ENCODE measurements at regions not wholly inside any gene's neighbourhood (a gene's known extent, or its start where the extent isn't known, plus 50 kb on each side); places are given as distances from the start of the nearest gene placed in this dataset.
"Not testable (repeated sequence)": the region's sequence is repeated elsewhere in the genome, so short reads cannot be mapped to it uniquely, and the experiment has no call there.

DNA sequence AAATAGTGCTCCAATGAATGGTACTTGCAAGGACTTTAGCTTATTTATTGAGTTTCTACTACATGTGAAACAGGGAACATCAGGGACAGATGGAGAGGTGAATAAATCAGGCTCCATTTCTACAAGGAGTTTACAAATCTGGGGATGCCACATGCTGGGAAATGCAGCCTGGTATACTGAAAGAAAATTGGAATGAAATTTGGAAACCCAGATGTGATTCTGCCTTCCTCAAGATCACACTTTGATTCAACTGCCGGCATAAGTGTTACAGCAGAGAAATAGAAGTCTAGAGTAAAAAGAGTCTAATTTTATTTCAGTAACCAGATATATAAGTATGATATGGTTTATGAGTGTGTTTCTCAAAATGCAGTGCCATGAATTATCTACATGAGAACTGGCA is 1408.4 kb upstream of the C9orf72 start:
- no peaks in the 10 kb centered on the region for H3K27me3 ChIP-seq
- intact Hi-C loops (cut with DNase I): no loop called here
- H3K9me3 ChIP-seq: no peaks in the 10 kb centered on the region
- 95 to 100% (median 100%) methylated on average over 1 of the region's 1 CpG for WGBS, 3 donors
- no peaks in the 10 kb centered on the region for H3K4me1 ChIP-seq (ENCODE audit: insufficient read depth)
- H3K27ac ChIP-seq: no peak overlapping the region
- H3K4me3 ChIP-seq: no peak overlapping the region
- no peaks in the 10 kb centered on the region for H3K36me3 ChIP-seq
- TF ChIP-seq EP300 (IDR thresholded peaks at IDR 0.05): no peak
- TF ChIP-seq POLR2A (IDR thresholded peaks at IDR 0.05): no peak
- TF ChIP-seq, protein P1, sequence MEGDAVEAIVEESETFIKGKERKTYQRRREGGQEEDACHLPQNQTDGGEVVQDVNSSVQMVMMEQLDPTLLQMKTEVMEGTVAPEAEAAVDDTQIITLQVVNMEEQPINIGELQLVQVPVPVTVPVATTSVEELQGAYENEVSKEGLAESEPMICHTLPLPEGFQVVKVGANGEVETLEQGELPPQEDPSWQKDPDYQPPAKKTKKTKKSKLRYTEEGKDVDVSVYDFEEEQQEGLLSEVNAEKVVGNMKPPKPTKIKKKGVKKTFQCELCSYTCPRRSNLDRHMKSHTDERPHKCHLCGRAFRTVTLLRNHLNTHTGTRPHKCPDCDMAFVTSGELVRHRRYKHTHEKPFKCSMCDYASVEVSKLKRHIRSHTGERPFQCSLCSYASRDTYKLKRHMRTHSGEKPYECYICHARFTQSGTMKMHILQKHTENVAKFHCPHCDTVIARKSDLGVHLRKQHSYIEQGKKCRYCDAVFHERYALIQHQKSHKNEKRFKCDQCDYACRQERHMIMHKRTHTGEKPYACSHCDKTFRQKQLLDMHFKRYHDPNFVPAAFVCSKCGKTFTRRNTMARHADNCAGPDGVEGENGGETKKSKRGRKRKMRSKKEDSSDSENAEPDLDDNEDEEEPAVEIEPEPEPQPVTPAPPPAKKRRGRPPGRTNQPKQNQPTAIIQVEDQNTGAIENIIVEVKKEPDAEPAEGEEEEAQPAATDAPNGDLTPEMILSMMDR (IDR thresholded peaks at IDR 0.05): no peak
- no peak for DNase-seq

DNA sequence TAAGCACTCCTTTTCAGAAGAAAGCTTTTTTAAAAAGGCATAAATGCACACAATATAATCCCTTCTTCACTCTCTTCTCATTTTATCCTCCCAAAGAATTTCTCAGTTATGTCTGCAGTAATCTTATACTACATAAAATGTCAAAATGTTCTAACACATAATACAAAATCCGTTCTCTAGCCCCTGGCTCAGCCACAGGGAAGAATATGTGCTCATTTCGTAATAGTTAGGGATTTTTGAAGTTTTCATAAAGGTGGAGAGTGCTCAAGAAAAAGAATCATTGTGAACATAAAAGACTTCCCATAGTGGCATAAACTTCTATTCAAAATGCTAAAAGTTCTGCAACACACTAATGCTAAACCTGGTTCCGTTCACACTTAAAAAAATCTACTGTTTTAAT is 1410.7 kb upstream of the C9orf72 start:
- Histone ChIP-seq H3K27ac (no peak overlapping the region), H3K4me1 (ENCODE audit: insufficient read depth) (no peaks in the 10 kb centered on the region), H3K4me3 (no peak overlapping the region), H3K27me3 (no peaks in the 10 kb centered on the region), H3K36me3 (no peaks in the 10 kb centered on the region), H3K9me3 (no peaks in the 10 kb centered on the region)
- intact Hi-C loops (cut with DNase I): no loop called here
- TF ChIP-seq EP300 (IDR thresholded peaks at IDR 0.05) (no peak), POLR2A (IDR thresholded peaks at IDR 0.05) (no peak)
- TF ChIP-seq, protein P1 (IDR thresholded peaks at IDR 0.05): no peak
- no peak for DNase-seq
- 72 to 84% (median 74%) methylated on average over 3 of the region's 3 CpGs for WGBS, 3 donors

DNA sequence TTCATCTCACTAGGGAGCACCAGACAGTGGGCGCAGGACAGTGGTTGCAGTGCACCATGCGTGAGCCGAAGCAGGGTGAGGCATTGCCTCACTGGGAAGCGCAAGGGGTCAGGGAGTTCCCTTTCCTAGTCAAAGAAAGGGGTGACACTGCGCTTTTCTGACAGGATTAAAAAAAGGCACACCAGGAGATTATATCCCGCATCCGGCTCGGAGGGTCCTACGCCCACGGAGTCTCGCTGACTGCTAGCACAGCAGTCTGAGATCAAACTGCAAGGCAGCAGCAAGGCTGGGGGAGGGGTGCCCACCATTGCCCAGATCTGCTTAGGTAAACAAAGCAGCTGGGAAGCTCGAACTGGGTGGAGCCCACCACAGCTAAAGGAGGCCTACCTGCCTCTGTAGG is 1416.7 kb upstream of the C9orf72 start:
- H3K4me3 ChIP-seq; H3K27me3 ChIP-seq; intact Hi-C loops (cut with DNase I); H3K36me3 ChIP-seq; H3K9me3 ChIP-seq; H3K4me1 ChIP-seq (ENCODE audit: insufficient read depth); H3K27ac ChIP-seq; DNase-seq: not testable (repeated sequence)
- WGBS, 3 donors: 84 to 94% (median 88%) methylated on average over 12 of the region's 12 CpGs

DNA sequence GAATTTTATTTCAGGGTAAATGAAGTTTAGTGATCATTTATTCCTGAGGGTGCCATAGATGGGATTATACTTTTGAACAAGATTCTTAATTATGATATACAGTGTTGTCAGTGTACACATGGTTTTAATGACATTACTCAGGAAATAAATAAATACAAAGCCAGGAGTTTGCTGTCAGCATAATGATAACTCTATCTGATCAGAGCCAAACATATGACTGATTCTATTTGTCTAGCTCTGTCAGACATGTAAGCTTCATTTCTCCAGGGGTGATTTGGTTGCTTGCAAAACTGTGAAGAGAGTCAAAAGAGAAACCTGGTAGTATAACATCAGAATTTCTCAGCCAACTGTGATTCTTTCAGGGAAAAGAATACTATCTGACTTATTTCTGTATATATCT is 1425.8 kb upstream of the C9orf72 start:
- H3K27ac ChIP-seq: no peak overlapping the region
- H3K27me3 ChIP-seq: no peaks in the 10 kb centered on the region
- H3K9me3 ChIP-seq: no peaks in the 10 kb centered on the region
- DNase-seq: no peak
- no peaks in the 10 kb centered on the region for H3K36me3 ChIP-seq
- TF ChIP-seq POLR2A (IDR thresholded peaks at IDR 0.05): no peak
- no peak for TF ChIP-seq EP300 (IDR thresholded peaks at IDR 0.05)
- TF ChIP-seq, protein P1 (IDR thresholded peaks at IDR 0.05): no peak
- intact Hi-C loops (cut with DNase I): no loop called here
- H3K4me3 ChIP-seq: no peak overlapping the region
- no peaks in the 10 kb centered on the region for H3K4me1 ChIP-seq (ENCODE audit: insufficient read depth)

DNA sequence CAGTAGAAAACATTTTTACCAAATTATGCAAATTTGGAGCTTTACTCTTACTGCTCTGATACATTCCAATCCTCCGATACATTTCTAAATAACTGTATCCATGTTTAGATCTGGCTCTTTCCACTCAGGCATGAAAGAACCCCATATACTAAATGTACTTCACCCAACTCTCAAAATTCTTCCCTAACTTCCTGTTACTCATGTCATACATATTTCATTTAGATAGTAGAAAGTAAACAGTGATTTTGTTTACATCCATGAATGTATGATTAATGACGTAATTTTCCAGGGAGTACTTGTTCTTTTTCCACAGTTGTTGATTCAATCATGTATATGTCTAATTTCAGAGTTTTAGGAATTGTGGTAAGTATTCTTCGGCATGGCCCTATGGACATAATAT is 1426.5 kb upstream of the C9orf72 start:
- Histone ChIP-seq H3K27ac (no peak overlapping the region), H3K9me3 (no peaks in the 10 kb centered on the region), H3K4me3 (no peak overlapping the region), H3K4me1 (ENCODE audit: insufficient read depth) (no peaks in the 10 kb centered on the region), H3K27me3 (no peaks in the 10 kb centered on the region), H3K36me3 (no peaks in the 10 kb centered on the region)
- no peak for DNase-seq
- TF ChIP-seq, protein P1 (IDR thresholded peaks at IDR 0.05): no peak
- no peak for TF ChIP-seq EP300 (IDR thresholded peaks at IDR 0.05)
- TF ChIP-seq POLR2A (IDR thresholded peaks at IDR 0.05): no peak
- intact Hi-C loops (cut with DNase I): no loop called here
- 52 to 66% (median 60%) methylated on average over 3 of the region's 3 CpGs for WGBS, 3 donors

Data from ovary (tissue), 7 donors.